Hepatocyte (in vitro differentiated cells): ENCODE measurements at regions not wholly inside any gene's neighbourhood (a gene's known extent, or its start where the extent isn't known, plus 50 kb on each side); places are given as distances from the start of the nearest gene placed in this dataset.

Experiments
- EZH2 ChIP-seq: fragments of 200-600 bp; sonication (generic); IDR thresholded peaks from 2 replicates; pipeline ENCODE4 v1.6.1; 2016; ENCODE audit warnings: antibody characterized with exemption, mild to moderate bottlenecking, borderline replicate concordance
- TF ChIP-seq, protein P1 (sequence below): fragments of 200-600 bp; sonication (generic); IDR thresholded peaks from 2 replicates; pipeline ENCODE4 v1.5.1; 2016; ENCODE audit warnings: antibody characterized with exemption, mild to moderate bottlenecking; ENCODE audit not compliant: poor library complexity

DNA sequence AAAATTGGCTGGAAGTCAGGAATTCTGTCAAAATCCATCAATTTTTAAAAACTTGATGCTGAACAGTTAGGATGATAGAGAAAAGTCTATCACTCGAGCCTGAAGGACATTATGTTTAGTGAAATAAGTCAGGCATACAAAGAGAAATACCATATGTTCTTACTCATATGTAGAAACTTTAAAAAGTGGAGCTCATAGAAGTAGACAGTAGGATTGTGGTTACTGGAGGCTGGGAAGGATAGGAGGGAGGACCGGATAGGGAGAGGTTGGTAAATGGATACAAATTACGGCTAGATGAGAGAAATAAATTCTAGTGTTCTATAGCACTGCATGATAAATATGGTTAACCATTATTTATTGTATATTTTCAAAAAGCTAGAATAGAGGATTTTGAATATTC is 389.5 kb upstream of the RASGRP1 start:
- TF ChIP-seq, protein P1, sequence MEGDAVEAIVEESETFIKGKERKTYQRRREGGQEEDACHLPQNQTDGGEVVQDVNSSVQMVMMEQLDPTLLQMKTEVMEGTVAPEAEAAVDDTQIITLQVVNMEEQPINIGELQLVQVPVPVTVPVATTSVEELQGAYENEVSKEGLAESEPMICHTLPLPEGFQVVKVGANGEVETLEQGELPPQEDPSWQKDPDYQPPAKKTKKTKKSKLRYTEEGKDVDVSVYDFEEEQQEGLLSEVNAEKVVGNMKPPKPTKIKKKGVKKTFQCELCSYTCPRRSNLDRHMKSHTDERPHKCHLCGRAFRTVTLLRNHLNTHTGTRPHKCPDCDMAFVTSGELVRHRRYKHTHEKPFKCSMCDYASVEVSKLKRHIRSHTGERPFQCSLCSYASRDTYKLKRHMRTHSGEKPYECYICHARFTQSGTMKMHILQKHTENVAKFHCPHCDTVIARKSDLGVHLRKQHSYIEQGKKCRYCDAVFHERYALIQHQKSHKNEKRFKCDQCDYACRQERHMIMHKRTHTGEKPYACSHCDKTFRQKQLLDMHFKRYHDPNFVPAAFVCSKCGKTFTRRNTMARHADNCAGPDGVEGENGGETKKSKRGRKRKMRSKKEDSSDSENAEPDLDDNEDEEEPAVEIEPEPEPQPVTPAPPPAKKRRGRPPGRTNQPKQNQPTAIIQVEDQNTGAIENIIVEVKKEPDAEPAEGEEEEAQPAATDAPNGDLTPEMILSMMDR: no peak
- no peak for TF ChIP-seq EZH2
